GM19328 (cell line): ENCODE measurements at regions not wholly inside any gene's neighbourhood (a gene's known extent, or its start where the extent isn't known, plus 50 kb on each side); places are given as distances from the start of the nearest gene placed in this dataset.

Source experiments
- ATAC-seq: cut with Tn5 transposase; IDR thresholded peaks from one replicate; pipeline ENCODE4 v1.9.1; 2021; ENCODE audit warnings: mild to moderate bottlenecking, moderate library complexity; ENCODE audit not compliant: unreplicated experiment

- ATAC-seq: no peak
These were observed 74.8 kb upstream of the PACRGL start for GRCh38 chr4:20625426-20625825.

DNA sequence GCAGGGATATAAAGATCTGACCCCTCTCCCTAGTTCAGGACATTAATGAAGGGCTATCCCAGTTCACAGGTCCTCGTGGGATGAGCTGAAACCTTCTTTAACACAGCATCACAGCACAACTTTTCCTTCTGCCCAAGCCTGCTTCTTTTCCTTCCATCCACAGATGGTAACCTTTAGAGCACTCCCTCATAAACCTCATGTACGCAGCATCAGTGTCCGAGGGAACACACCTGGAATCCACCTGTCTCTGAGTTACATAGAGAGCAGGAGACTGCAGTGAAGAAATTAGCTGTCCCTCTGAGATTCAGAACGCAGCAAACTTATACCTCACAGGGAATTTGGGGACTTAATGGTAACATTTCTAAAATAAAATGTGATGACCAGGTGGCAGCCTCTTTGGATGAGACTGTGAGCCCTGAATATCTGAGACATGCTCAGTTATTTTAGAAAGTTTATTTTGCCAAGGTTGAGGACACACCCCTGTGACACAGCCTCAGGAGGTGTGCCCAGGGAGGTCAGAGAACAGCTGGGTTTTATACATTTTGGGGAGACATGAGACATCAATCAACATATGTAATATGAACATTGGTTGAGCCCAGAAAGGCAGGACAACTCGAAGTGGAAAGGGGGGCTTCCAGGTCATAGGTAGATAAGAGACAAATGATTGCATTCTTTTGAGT is 73.8 kb upstream of the PACRGL start:
- no peak for ATAC-seq

- no peak for ATAC-seq
These were observed 72.4 kb upstream of the PACRGL start for GRCh38 chr4:20627866-20628265.

- ATAC-seq: peak; percentile 58
These were observed 70.8 kb upstream of the PACRGL start for GRCh38 chr4:20629186-20630106.

- no peak for ATAC-seq
These were observed 61.4 kb upstream of the PACRGL start for GRCh38 chr4:20638825-20639224.

DNA sequence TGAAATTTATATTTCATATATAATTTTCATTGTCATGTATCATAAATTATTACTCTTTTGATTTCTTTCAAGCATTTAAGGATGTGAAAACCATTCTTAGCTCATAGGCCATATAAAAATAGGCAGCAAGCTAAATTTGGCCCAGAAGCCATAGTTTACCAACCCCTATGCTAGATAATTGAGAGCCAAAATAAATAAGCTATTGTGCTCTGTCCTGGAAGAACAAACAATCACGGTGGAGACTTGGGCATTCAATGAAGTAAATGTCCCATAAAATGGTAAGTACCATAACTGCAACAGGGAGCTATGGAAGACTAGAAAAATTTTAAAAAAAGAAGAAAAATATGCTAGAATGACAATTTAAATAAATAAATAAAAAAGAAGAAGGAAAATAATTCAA is 60.9 kb upstream of the PACRGL start:
- ATAC-seq: no peak

GRCh38 chr4:20640989-20641388 is 59.3 kb upstream of the PACRGL start:
- ATAC-seq: no peak

GRCh38 chr4:20641976-20642375 is 58.3 kb upstream of the PACRGL start:
- ATAC-seq: no peak

DNA sequence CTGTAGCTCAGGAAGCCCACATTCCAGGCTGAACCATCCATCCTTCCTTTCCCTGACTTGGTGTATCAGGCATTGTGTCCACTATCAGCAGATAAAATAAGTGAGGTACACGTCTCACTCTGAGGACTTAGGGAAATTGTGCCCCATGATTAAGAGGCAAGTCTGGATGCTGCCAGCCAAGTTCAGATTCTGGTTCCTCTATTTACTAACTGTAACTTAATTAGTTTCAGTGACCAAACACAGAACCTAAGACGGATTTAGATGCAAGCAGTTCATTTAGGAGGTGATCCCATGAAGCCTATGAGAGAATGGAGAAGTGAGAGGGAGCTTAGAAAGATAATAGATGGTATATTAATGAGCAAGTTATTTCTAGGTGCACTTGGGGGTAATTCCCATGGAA is 56.6 kb upstream of the PACRGL start:
- ATAC-seq: no peak

DNA sequence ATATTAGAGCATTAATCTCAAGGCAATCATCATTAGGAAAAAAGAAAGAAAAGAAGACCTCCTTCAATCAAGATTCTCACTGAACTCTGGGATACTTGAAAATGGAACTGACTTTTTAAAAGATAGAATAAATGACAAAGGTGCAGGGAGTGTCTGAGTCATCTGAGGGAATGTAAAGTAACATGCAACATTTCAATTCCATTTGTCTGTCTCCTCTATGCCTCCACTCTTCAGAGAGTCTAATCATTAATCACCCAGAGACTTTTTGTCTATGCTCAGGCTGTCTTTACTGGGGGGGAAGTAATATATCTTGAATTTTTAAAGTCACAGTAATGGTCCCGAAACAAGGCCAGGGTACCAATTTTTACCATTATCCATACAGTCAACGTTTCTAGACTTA is 55.0 kb upstream of the PACRGL start:
- ATAC-seq: no peak

- ATAC-seq: no peak
These were observed 54.0 kb upstream of the PACRGL start for GRCh38 chr4:20646287-20646686.
